Activated T-helper 17 cell treated with anti-CD3 and anti-CD28 coated beads, Interleukin-2, amount 50 U/mL, for 72 hours (primary cell): ENCODE measurements at regions not wholly inside any gene's neighbourhood (a gene's known extent, or its start where the extent isn't known, plus 50 kb on each side); places are given as distances from the start of the nearest gene placed in this dataset.

Experiments used
- ATAC-seq: fragments of 150-1000 bp; cut with Tn5 transposase; replicated peaks from 2 replicates; pipeline ENCODE4 v1.10.0; 2021; ENCODE audit warnings: mild to moderate bottlenecking, moderate library complexity
- H3K27ac Mint-ChIP-seq: one replicate; pipeline ENCODE4 v1.8.0; 2022; ENCODE audit warnings: mixed read lengths
- H3K27me3 Mint-ChIP-seq: one replicate; pipeline ENCODE4 v1.8.0; 2022; ENCODE audit warnings: mixed read lengths
- H3K36me3 Mint-ChIP-seq: one replicate; pipeline ENCODE4 v1.8.0; 2022; ENCODE audit warnings: low read depth, mild to moderate bottlenecking, mixed read lengths
- H3K4me1 Mint-ChIP-seq: one replicate; pipeline ENCODE4 v1.8.0; 2022; ENCODE audit warnings: mixed read lengths
- H3K4me3 Mint-ChIP-seq: one replicate; pipeline ENCODE4 v1.8.0; 2022; ENCODE audit warnings: mild to moderate bottlenecking, mixed read lengths
- H3K9me3 Mint-ChIP-seq: one replicate; pipeline ENCODE4 v1.8.0; 2022; ENCODE audit warnings: mixed read lengths

- Mint-ChIP-seq H3K4me1 (no peaks in the 10 kb centered on the region), H3K36me3 (no peaks in the 10 kb centered on the region), H3K27ac (no peak overlapping the region), H3K4me3 (no peak overlapping the region), H3K9me3 (no peaks in the 10 kb centered on the region), H3K27me3 (peaks cover 15% of the 10 kb centered on the region)
- no peak for ATAC-seq
These were observed 78.4 kb upstream of the CTTNBP2NL start for GRCh38 chr1:112317611-112318062.

- ATAC-seq: no peak
- Mint-ChIP-seq H3K27ac (no peak overlapping the region), H3K4me1 (no peaks in the 10 kb centered on the region), H3K27me3 (peaks cover 19% of the 10 kb centered on the region), H3K4me3 (no peak overlapping the region), H3K9me3 (no peaks in the 10 kb centered on the region), H3K36me3 (no peaks in the 10 kb centered on the region)
These were observed 77.8 kb upstream of the CTTNBP2NL start for GRCh38 chr1:112318263-112318662.

GRCh38 chr1:112318698-112319370, 77.2 kb upstream of the CTTNBP2NL start:
- Mint-ChIP-seq H3K27ac (no peak overlapping the region), H3K4me3 (no peak overlapping the region), H3K36me3 (no peaks in the 10 kb centered on the region), H3K9me3 (no peaks in the 10 kb centered on the region), H3K4me1 (no peaks in the 10 kb centered on the region), H3K27me3 (peaks cover 19% of the 10 kb centered on the region)
- no peak for ATAC-seq

GRCh38 chr1:112319371-112320040, 76.5 kb upstream of the CTTNBP2NL start:
- H3K27ac Mint-ChIP-seq: no peak overlapping the region
- no peak for ATAC-seq
- H3K4me1 Mint-ChIP-seq: no peaks in the 10 kb centered on the region
- no peaks in the 10 kb centered on the region for H3K36me3 Mint-ChIP-seq
- no peaks in the 10 kb centered on the region for H3K9me3 Mint-ChIP-seq
- peaks cover 19% of the 10 kb centered on the region for H3K27me3 Mint-ChIP-seq
- H3K4me3 Mint-ChIP-seq: no peak overlapping the region

- Mint-ChIP-seq H3K9me3 (no peaks in the 10 kb centered on the region), H3K27ac (no peak overlapping the region)
These were observed 76.0 kb upstream of the CTTNBP2NL start for GRCh38 chr1:112320058-112320457.

GRCh38 chr1:112322018-112322417, 74.0 kb upstream of the CTTNBP2NL start:
- H3K9me3 Mint-ChIP-seq: no peaks in the 10 kb centered on the region
- no peak for ATAC-seq
- no peak overlapping the region for H3K27ac Mint-ChIP-seq
- H3K27me3 Mint-ChIP-seq: peaks cover 24% of the 10 kb centered on the region
- no peaks in the 10 kb centered on the region for H3K4me1 Mint-ChIP-seq
- H3K4me3 Mint-ChIP-seq: no peak overlapping the region
- H3K36me3 Mint-ChIP-seq: no peaks in the 10 kb centered on the region

More at GRCh38 chr1:112320058-112320457, 76.0 kb upstream of the CTTNBP2NL start:
- Mint-ChIP-seq H3K27me3 (peaks cover 19% of the 10 kb centered on the region), H3K4me3 (no peak overlapping the region), H3K4me1 (no peaks in the 10 kb centered on the region), H3K36me3 (no peaks in the 10 kb centered on the region)
- ATAC-seq: no peak

GRCh38 chr1:112322983-112323678, 72.9 kb upstream of the CTTNBP2NL start:
- Mint-ChIP-seq H3K4me3 (no peak overlapping the region), H3K27ac (no peak overlapping the region), H3K4me1 (no peaks in the 10 kb centered on the region), H3K9me3 (no peaks in the 10 kb centered on the region), H3K27me3 (peaks cover 24% of the 10 kb centered on the region), H3K36me3 (no peaks in the 10 kb centered on the region)
- no peak for ATAC-seq

- no peak overlapping the region for H3K27ac Mint-ChIP-seq
- peaks cover 24% of the 10 kb centered on the region for H3K27me3 Mint-ChIP-seq
- H3K36me3 Mint-ChIP-seq: no peaks in the 10 kb centered on the region
- no peak overlapping the region for H3K4me3 Mint-ChIP-seq
- no peak for ATAC-seq
- no peaks in the 10 kb centered on the region for H3K4me1 Mint-ChIP-seq
- no peaks in the 10 kb centered on the region for H3K9me3 Mint-ChIP-seq
These were observed 70.5 kb upstream of the CTTNBP2NL start for GRCh38 chr1:112325504-112325903.

- ATAC-seq: no peak
- Mint-ChIP-seq H3K27ac (no peak overlapping the region), H3K9me3 (no peaks in the 10 kb centered on the region), H3K4me1 (no peaks in the 10 kb centered on the region), H3K27me3 (peaks cover 27% of the 10 kb centered on the region), H3K36me3 (no peaks in the 10 kb centered on the region), H3K4me3 (no peak overlapping the region)
These were observed 67.4 kb upstream of the CTTNBP2NL start for GRCh38 chr1:112328600-112328999.

- no peak overlapping the region for H3K27ac Mint-ChIP-seq
- ATAC-seq: no peak
- H3K36me3 Mint-ChIP-seq: no peaks in the 10 kb centered on the region
- no peaks in the 10 kb centered on the region for H3K4me1 Mint-ChIP-seq
- H3K27me3 Mint-ChIP-seq: peaks cover 25% of the 10 kb centered on the region
- H3K4me3 Mint-ChIP-seq: no peak overlapping the region
- H3K9me3 Mint-ChIP-seq: no peaks in the 10 kb centered on the region
These were observed 63.6 kb upstream of the CTTNBP2NL start for GRCh38 chr1:112332176-112333150.

GRCh38 chr1:112335351-112335750, 60.7 kb upstream of the CTTNBP2NL start:
- Mint-ChIP-seq H3K4me1 (no peaks in the 10 kb centered on the region), H3K36me3 (no peaks in the 10 kb centered on the region), H3K4me3 (no peak overlapping the region), H3K27ac (no peak overlapping the region), H3K9me3 (no peaks in the 10 kb centered on the region), H3K27me3 (peaks cover 34% of the 10 kb centered on the region)
- ATAC-seq: no peak

GRCh38 chr1:112337028-112337531, 58.9 kb upstream of the CTTNBP2NL start:
- no peaks in the 10 kb centered on the region for H3K36me3 Mint-ChIP-seq
- peak overlapping the region; percentile 35 for H3K4me3 Mint-ChIP-seq
- H3K9me3 Mint-ChIP-seq: no peaks in the 10 kb centered on the region
- peaks cover 27% of the 10 kb centered on the region for H3K27me3 Mint-ChIP-seq
- no peaks in the 10 kb centered on the region for H3K4me1 Mint-ChIP-seq
- H3K27ac Mint-ChIP-seq: no peak overlapping the region
- ATAC-seq: no peak

GRCh38 chr1:112341986-112342385, 54.0 kb upstream of the CTTNBP2NL start:
- Mint-ChIP-seq H3K9me3 (no peaks in the 10 kb centered on the region), H3K36me3 (no peaks in the 10 kb centered on the region), H3K4me3 (no peak overlapping the region), H3K4me1 (peaks cover 9% of the 10 kb centered on the region), H3K27ac (no peak overlapping the region), H3K27me3 (peaks cover 15% of the 10 kb centered on the region)
- no peak for ATAC-seq

GRCh38 chr1:112342558-112342957, 53.5 kb upstream of the CTTNBP2NL start:
- Mint-ChIP-seq H3K4me1 (peaks cover 9% of the 10 kb centered on the region), H3K36me3 (no peaks in the 10 kb centered on the region), H3K27ac (no peak overlapping the region), H3K9me3 (no peaks in the 10 kb centered on the region), H3K4me3 (no peak overlapping the region), H3K27me3 (peaks cover 12% of the 10 kb centered on the region)
- ATAC-seq: no peak
